Endothelial cell (in vitro differentiated cells): ENCODE measurements at regions not wholly inside any gene's neighbourhood (a gene's known extent, or its start where the extent isn't known, plus 50 kb on each side); places are given as distances from the start of the nearest gene placed in this dataset.
"Not testable (repeated sequence)": the region's sequence is repeated elsewhere in the genome, so short reads cannot be mapped to it uniquely, and the experiment has no call there.

Experiments used
- DNase-seq: peaks from one replicate; pipeline ENCODE4 v3.0.0; 2021; ENCODE audit warnings: low spot score
- H3K27ac Mint-ChIP-seq: one replicate; pipeline ENCODE4 v1.8.0; 2021; ENCODE audit warnings: mixed read lengths, inconsistent platforms; ENCODE audit not compliant: unreplicated experiment
- H3K27me3 Mint-ChIP-seq: one replicate; pipeline ENCODE4 v1.8.0; 2021; ENCODE audit warnings: mild to moderate bottlenecking, moderate library complexity, mixed read lengths, inconsistent platforms; ENCODE audit not compliant: unreplicated experiment
- H3K36me3 Mint-ChIP-seq: one replicate; pipeline ENCODE4 v1.8.0; 2021; ENCODE audit warnings: mild to moderate bottlenecking, low read depth, mixed read lengths, inconsistent platforms; ENCODE audit not compliant: unreplicated experiment
- H3K4me1 Mint-ChIP-seq: one replicate; pipeline ENCODE4 v1.8.0; 2021; ENCODE audit warnings: mild to moderate bottlenecking, mixed read lengths, inconsistent platforms; ENCODE audit not compliant: unreplicated experiment
- H3K4me3 Mint-ChIP-seq: one replicate; pipeline ENCODE4 v1.8.0; 2021; ENCODE audit warnings: mild to moderate bottlenecking, mixed read lengths, inconsistent platforms; ENCODE audit not compliant: unreplicated experiment
- H3K9me3 Mint-ChIP-seq: one replicate; pipeline ENCODE4 v1.8.0; 2021; ENCODE audit warnings: mixed read lengths, inconsistent platforms; ENCODE audit not compliant: unreplicated experiment
- CTCF ChIP-seq: fragments of 200-600 bp; sonication (generic); IDR thresholded peaks from one replicate; pipeline ENCODE4 v1.5.0; 2021; ENCODE audit warnings: antibody characterized with exemption; ENCODE audit not compliant: unreplicated experiment

GRCh38 chr20:48139262-48140041, 354.2 kb upstream of the SULF2 start:
- TF ChIP-seq CTCF, result no peak
- no peaks in the 10 kb centered on the region for H3K27me3 Mint-ChIP-seq
- DNase-seq, result no peak
- H3K4me1 Mint-ChIP-seq, result no peaks in the 10 kb centered on the region
- H3K27ac Mint-ChIP-seq, result no peak overlapping the region
- no peaks in the 10 kb centered on the region for H3K9me3 Mint-ChIP-seq
- no peaks in the 10 kb centered on the region for H3K36me3 Mint-ChIP-seq
- no peak overlapping the region for H3K4me3 Mint-ChIP-seq

GRCh38 chr20:48132834-48133233, 347.6 kb upstream of the SULF2 start:
- peaks cover 2% of the 10 kb centered on the region for H3K27me3 Mint-ChIP-seq
- H3K36me3 Mint-ChIP-seq, result no peaks in the 10 kb centered on the region
- no peaks in the 10 kb centered on the region for H3K9me3 Mint-ChIP-seq
- TF ChIP-seq CTCF, result no peak
- H3K4me1 Mint-ChIP-seq, result no peaks in the 10 kb centered on the region
- DNase-seq, result no peak
- H3K4me3 Mint-ChIP-seq, result no peak overlapping the region
- H3K27ac Mint-ChIP-seq, result no peak overlapping the region

- H3K9me3 Mint-ChIP-seq, result no peaks in the 10 kb centered on the region
- no peak for TF ChIP-seq CTCF
- H3K36me3 Mint-ChIP-seq, result no peaks in the 10 kb centered on the region
- H3K27ac Mint-ChIP-seq, result no peak overlapping the region
- H3K4me3 Mint-ChIP-seq, result no peak overlapping the region
- DNase-seq, result no peak
- no peaks in the 10 kb centered on the region for H3K4me1 Mint-ChIP-seq
- peaks cover 2% of the 10 kb centered on the region for H3K27me3 Mint-ChIP-seq
These were observed 346.3 kb upstream of the SULF2 start for GRCh38 chr20:48131581-48131980.

GRCh38 chr20:48129345-48129942, 344.2 kb upstream of the SULF2 start:
- Mint-ChIP-seq H3K4me3 (no peak overlapping the region), H3K9me3 (no peaks in the 10 kb centered on the region), H3K36me3 (no peaks in the 10 kb centered on the region), H3K4me1 (no peaks in the 10 kb centered on the region), H3K27me3 (peaks cover 2% of the 10 kb centered on the region), H3K27ac (no peak overlapping the region)
- no peak for DNase-seq
- no peak for TF ChIP-seq CTCF

GRCh38 chr20:48128436-48128835, 343.2 kb upstream of the SULF2 start:
- no peak for DNase-seq

GRCh38 chr20:48127964-48128363, 342.7 kb upstream of the SULF2 start:
- not testable (repeated sequence) for H3K27me3 Mint-ChIP-seq, H3K9me3 Mint-ChIP-seq, DNase-seq, H3K27ac Mint-ChIP-seq, H3K4me1 Mint-ChIP-seq, H3K36me3 Mint-ChIP-seq, H3K4me3 Mint-ChIP-seq

More at GRCh38 chr20:48128436-48128835, 343.2 kb upstream of the SULF2 start:
- Mint-ChIP-seq H3K27me3 (peaks cover 2% of the 10 kb centered on the region), H3K9me3 (no peaks in the 10 kb centered on the region), H3K4me1 (no peaks in the 10 kb centered on the region), H3K36me3 (no peaks in the 10 kb centered on the region), H3K4me3 (no peak overlapping the region), H3K27ac (no peak overlapping the region)
- no peak for TF ChIP-seq CTCF

GRCh38 chr20:48127133-48127532, 341.9 kb upstream of the SULF2 start:
- not testable (repeated sequence) for H3K27me3 Mint-ChIP-seq, DNase-seq, H3K36me3 Mint-ChIP-seq, H3K9me3 Mint-ChIP-seq, H3K27ac Mint-ChIP-seq, H3K4me3 Mint-ChIP-seq, H3K4me1 Mint-ChIP-seq
